NOMO-1 (cell line): ENCODE measurements at regions not wholly inside any gene's neighbourhood (a gene's known extent, or its start where the extent isn't known, plus 50 kb on each side); places are given as distances from the start of the nearest gene placed in this dataset.

Experiments used
- DNase-seq, 2 experiments: peaks; one replicate each; lab custom pipeline; 2025; ENCODE audit not compliant: unreplicated experiment in 2 of 2; lab: John Stamatoyannopoulos, UW

GRCh38 chr5:86768699-86769202 lies 151.0 kb downstream of the COX7C start:
- no peak for DNase-seq

GRCh38 chr5:86780018-86780417 lies 162.3 kb downstream of the COX7C start:
- no peak for DNase-seq

GRCh38 chr5:86786955-86787354 lies 169.2 kb downstream of the COX7C start:
- DNase-seq, result no peak

- DNase-seq, result no peak
Observed at GRCh38 chr5:86795659-86796058, 177.9 kb downstream of the COX7C start.

- DNase-seq, result no peak
Observed at GRCh38 chr5:86797677-86798076, 179.9 kb downstream of the COX7C start.

- no peak for DNase-seq
Observed at GRCh38 chr5:86806206-86806605, 188.5 kb downstream of the COX7C start.

- DNase-seq, result no peak
Observed at GRCh38 chr5:86807046-86808031, 189.6 kb downstream of the COX7C start.

GRCh38 chr5:86814315-86814714 lies 196.6 kb downstream of the COX7C start:
- DNase-seq, result no peak

- DNase-seq, result no peak
Observed at GRCh38 chr5:86814907-86815306, 197.2 kb downstream of the COX7C start.

GRCh38 chr5:86824637-86825036 lies 206.9 kb downstream of the COX7C start:
- DNase-seq, result no peak

GRCh38 chr5:86831128-86831527 lies 213.4 kb downstream of the COX7C start:
- DNase-seq, result no peak

GRCh38 chr5:86833868-86834267 lies 216.1 kb downstream of the COX7C start:
- no peak for DNase-seq

- DNase-seq, result no peak
Observed at GRCh38 chr5:86837610-86838009, 219.9 kb downstream of the COX7C start.

- DNase-seq, result no peak
Observed at GRCh38 chr5:86838083-86838482, 220.3 kb downstream of the COX7C start.

- DNase-seq, result no peak
Observed at GRCh38 chr5:86841000-86841644, 223.4 kb downstream of the COX7C start.

GRCh38 chr5:86858442-86858841 lies 240.7 kb downstream of the COX7C start:
- no peak for DNase-seq

- DNase-seq, result no peak
Observed at GRCh38 chr5:86861512-86861911, 243.8 kb downstream of the COX7C start.

- DNase-seq, result no peak
Observed at GRCh38 chr5:86862093-86862492, 244.4 kb downstream of the COX7C start.

GRCh38 chr5:86864051-86864450 lies 246.3 kb downstream of the COX7C start:
- no peak for DNase-seq

- DNase-seq, result no peak
Observed at GRCh38 chr5:86865256-86865785, 247.6 kb downstream of the COX7C start.

- DNase-seq, result no peak
Observed at GRCh38 chr5:86866036-86866435, 248.3 kb downstream of the COX7C start.

- DNase-seq, result no peak
Observed at GRCh38 chr5:86869268-86869667, 251.5 kb downstream of the COX7C start.
